Psoas muscle (tissue), 7 donors: ENCODE measurements at regions not wholly inside any gene's neighbourhood (a gene's known extent, or its start where the extent isn't known, plus 50 kb on each side); places are given as distances from the start of the nearest gene placed in this dataset.

Source experiments
- ATAC-seq, 4 donors: fragments of 200-7000 bp; cut with Tn5 transposase; one replicate each; pipeline ENCODE4 v1.9.1; 2020; ENCODE audit warnings: moderate library complexity in 3 of 4, mild to moderate bottlenecking in 2 of 4
- DNase-seq, 2 donors: peaks; one replicate each; pipeline ENCODE4 v3.0.0-alpha.2; 2020
- H3K27ac ChIP-seq: fragments of 200-600 bp; one replicate; pipeline ENCODE4 v1.8.0; 2022
- H3K27me3 ChIP-seq, 3 donors: fragments of 200-600 bp in 1 of 3; one replicate each; pipeline versions ENCODE4 v1.6.1 to v1.8.0; 2013 to 2022; ENCODE audit warnings: low read length in 2 of 3, mild to moderate bottlenecking in 2 of 3, moderate library complexity in 1 of 3; ENCODE audit not compliant: insufficient read depth in 3 of 3
- H3K36me3 ChIP-seq, 2 donors: fragments of 200-600 bp in 1 of 2; one replicate each; pipeline versions ENCODE4 v1.6.1 to v1.8.0; 2013 to 2022; ENCODE audit warnings: low read depth in 1 of 2, mild to moderate bottlenecking in 1 of 2, moderate library complexity in 1 of 2; ENCODE audit not compliant: insufficient read depth in 1 of 2
- H3K4me1 ChIP-seq: fragments of 200-600 bp; one replicate; pipeline ENCODE4 v1.8.0; 2022
- H3K4me3 ChIP-seq: fragments of 200-600 bp; one replicate; pipeline ENCODE4 v1.8.0; 2022; ENCODE audit warnings: mild to moderate bottlenecking
- H3K9me3 ChIP-seq: fragments of 200-600 bp; one replicate; pipeline ENCODE4 v1.8.0; 2022
- WGBS, 3 donors: extraction: QIAGEN DNeasy Blood & Tissue Kit; methylation state at CpG; one replicate each; pipeline versions ENCODE4 v1.1.6 to v1.1.7; 2013; 5-methylcytosine and 5-hydroxymethylcytosine counted together
- intact Hi-C, 2 donors: fragments of 100-400 bp; cut with DNase I; formaldehyde crosslinking; loops; one replicate each; pipeline versions ENCODE4 v1.11.0 to v1.14.2; 2022
- TF ChIP-seq, protein P1 (sequence below): fragments of 200-600 bp; IDR thresholded peaks from one replicate; pipeline ENCODE4 v1.8.0; 2022; ENCODE audit warnings: antibody characterized with exemption
- donor health status: healthy with polysubstance abuse.
- donor health status: DM: no; HTN: no; CAD: no; lungs with moderate emphysema.
- donor health status: Bipolar disorder and iron deficiency.
- donor health status: healthy.
- donor health status: DM: yes; HTN: yes; CAD: no.
- donor health status: DM: no; HTN: no; CAD: no.
- donor health status: DM: yes; HTN: yes; CAD: no.

DNA sequence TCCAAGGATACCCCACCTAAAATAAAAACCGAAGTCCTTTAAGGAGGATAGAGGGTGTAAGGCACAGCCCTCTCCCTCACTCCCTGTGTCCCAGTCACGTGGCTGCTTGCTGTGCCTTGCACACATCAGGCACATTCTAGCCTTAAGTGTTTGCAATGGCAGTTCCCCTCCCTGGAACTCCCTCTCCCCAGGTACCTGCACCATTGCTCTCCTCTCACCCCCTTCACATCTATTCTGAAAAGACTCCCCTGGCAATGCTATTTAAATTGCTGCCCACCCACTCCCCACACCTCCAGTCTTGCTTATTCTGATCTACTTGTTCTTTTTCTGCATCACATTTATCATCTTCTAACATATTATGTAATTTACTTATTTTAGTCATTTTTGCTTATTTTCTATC, 91.6 kb upstream of the LNX1 start:
- Histone ChIP-seq H3K36me3 (no peaks in the 10 kb centered on the region), H3K4me1 (no peaks in the 10 kb centered on the region), H3K27me3 (no peaks in the 10 kb centered on the region), H3K4me3 (no peak overlapping the region), H3K27ac (no peak overlapping the region), H3K9me3 (no peaks in the 10 kb centered on the region)
- WGBS, 3 donors: 54 to 58% (median 55%) methylated on average over 2 of the region's 2 CpGs
- intact Hi-C loops: no loop called here
- DNase-seq: no peak
- no peak for ATAC-seq
- TF ChIP-seq, protein P1, sequence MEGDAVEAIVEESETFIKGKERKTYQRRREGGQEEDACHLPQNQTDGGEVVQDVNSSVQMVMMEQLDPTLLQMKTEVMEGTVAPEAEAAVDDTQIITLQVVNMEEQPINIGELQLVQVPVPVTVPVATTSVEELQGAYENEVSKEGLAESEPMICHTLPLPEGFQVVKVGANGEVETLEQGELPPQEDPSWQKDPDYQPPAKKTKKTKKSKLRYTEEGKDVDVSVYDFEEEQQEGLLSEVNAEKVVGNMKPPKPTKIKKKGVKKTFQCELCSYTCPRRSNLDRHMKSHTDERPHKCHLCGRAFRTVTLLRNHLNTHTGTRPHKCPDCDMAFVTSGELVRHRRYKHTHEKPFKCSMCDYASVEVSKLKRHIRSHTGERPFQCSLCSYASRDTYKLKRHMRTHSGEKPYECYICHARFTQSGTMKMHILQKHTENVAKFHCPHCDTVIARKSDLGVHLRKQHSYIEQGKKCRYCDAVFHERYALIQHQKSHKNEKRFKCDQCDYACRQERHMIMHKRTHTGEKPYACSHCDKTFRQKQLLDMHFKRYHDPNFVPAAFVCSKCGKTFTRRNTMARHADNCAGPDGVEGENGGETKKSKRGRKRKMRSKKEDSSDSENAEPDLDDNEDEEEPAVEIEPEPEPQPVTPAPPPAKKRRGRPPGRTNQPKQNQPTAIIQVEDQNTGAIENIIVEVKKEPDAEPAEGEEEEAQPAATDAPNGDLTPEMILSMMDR: no peak

DNA sequence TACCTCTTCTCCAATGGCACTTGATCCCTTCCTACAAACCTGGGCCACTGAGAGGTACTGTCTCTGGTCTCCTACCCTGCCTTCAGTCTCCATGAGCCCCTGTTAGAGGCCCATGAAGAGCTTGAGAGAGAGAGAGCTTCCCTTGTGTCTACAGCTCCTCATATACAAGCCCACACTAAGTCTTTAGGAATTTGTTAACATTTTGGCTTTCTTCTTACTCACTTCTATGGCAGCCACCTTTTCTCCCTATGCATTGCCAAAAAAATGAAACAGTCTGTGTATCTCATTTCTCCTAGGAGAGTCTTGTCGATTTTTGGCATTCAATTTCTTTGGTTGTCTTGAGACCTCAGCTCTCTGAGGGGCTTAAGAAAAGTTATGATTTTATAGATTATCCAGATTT, 90.9 kb upstream of the LNX1 start:
- WGBS, 3 donors: 57 to 72% (median 67%) methylated on average over 1 of the region's 1 CpG
- intact Hi-C loops: no loop called here
- Histone ChIP-seq H3K9me3 (no peaks in the 10 kb centered on the region), H3K4me1 (no peaks in the 10 kb centered on the region), H3K27ac (no peak overlapping the region), H3K4me3 (no peak overlapping the region), H3K36me3 (no peaks in the 10 kb centered on the region), H3K27me3 (no peaks in the 10 kb centered on the region)
- DNase-seq (no peak), ATAC-seq (no peak)
- TF ChIP-seq, protein P1: no peak

DNA sequence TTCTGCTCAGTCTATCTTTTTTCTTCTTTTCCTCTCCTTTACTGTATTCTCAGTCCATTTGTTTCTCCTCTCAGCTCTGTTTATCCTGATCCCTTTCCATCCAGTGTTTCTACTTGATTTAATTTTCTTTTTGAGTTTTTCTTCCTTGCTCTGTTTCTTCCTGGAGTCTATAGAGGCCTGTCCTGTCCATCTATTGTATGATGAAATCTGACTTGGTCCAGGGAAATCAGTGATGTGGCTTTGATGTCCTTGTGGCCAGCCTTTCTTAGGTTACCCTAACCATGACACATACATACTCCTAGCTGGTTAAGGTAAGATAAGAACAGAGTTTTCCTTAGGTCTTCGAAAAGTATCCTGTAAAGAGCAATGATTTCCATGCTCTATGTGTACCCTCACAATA, 89.3 kb upstream of the LNX1 start:
- TF ChIP-seq, protein P1: no peak
- intact Hi-C loops: no loop called here
- Histone ChIP-seq H3K9me3 (no peaks in the 10 kb centered on the region), H3K27ac (no peak overlapping the region), H3K36me3 (no peaks in the 10 kb centered on the region), H3K4me1 (no peaks in the 10 kb centered on the region), H3K27me3 (no peaks in the 10 kb centered on the region), H3K4me3 (no peak overlapping the region)
- ATAC-seq (no peak), DNase-seq (no peak)
- 93 to 97% (median 95%) methylated on average over 1 of the region's 1 CpG for WGBS, 3 donors

DNA sequence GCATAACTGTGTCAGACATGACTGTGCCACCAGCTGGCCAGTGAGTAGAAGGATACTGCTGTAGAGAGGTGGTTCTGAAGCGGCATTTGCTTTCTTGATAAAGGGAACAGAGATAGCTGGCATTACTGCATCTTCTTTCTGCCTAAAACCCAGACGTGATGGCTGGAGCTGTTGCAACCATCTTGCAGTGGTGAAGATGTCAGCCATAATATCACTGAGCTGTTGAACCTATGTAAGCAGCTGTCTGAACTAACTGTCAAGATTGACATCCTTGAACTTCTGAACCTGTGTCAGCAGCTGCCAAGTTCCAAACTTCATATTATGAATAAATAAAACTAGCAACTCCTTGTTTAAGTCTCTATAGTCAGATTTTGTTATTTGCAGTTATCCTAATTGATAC, 88.9 kb upstream of the LNX1 start:
- intact Hi-C loops: no loop called here

DNA sequence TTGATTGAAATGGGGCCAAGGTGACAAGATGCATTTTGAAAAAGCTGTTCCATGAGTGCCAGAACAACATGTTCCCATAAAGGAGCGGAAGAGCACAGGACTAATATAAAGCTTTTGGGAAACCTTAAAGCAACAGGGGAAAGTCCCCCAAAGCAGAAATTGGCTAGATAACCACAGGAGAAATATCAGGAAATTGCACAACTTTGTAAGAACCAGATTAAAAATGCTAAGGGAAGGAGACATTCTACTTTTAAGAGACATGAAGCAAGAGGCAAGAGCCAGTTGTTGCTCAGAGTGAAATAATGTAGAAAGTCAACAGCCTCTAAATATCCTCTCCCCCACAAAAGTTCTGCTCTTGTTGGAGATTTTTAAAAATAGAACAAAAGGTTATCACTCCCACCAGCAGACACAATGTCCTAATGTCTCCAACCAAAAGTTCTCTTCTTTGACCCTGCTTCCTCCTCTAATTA, 85.2 kb upstream of the LNX1 start:
- no peaks in the 10 kb centered on the region for H3K9me3 ChIP-seq
- H3K4me1 ChIP-seq: no peaks in the 10 kb centered on the region
- no peak overlapping the region for H3K4me3 ChIP-seq
- DNase-seq (no peak), ATAC-seq (peak in 2 of 4 donors; percentile 27 to 53)
- TF ChIP-seq, protein P1: no peak
- no peak overlapping the region for H3K27ac ChIP-seq
- intact Hi-C loops: no loop called here
- H3K27me3 ChIP-seq: no peaks in the 10 kb centered on the region
- H3K36me3 ChIP-seq: no peaks in the 10 kb centered on the region
- WGBS, 3 donors: 29 to 62% (median 34%) methylated on average over 1 of the region's 1 CpG

More for the DNA sequence above, 88.9 kb upstream of the LNX1 start:
- Histone ChIP-seq H3K36me3 (no peaks in the 10 kb centered on the region), H3K4me3 (no peak overlapping the region), H3K27me3 (no peaks in the 10 kb centered on the region), H3K27ac (no peak overlapping the region), H3K4me1 (no peaks in the 10 kb centered on the region), H3K9me3 (no peaks in the 10 kb centered on the region)
- WGBS, 3 donors: 83 to 84% (median 83%) methylated on average over 2 of the region's 2 CpGs
- TF ChIP-seq, protein P1: no peak
- no peak for ATAC-seq
- DNase-seq: no peak
